HG03469 (cell line): ENCODE measurements at regions not wholly inside any gene's neighbourhood (a gene's known extent, or its start where the extent isn't known, plus 50 kb on each side); places are given as distances from the start of the nearest gene placed in this dataset.

ENCODE experiments used
- ATAC-seq: cut with Tn5 transposase; IDR thresholded peaks from one replicate; pipeline ENCODE4 v1.9.1; 2021; ENCODE audit warnings: mild to moderate bottlenecking, moderate library complexity, moderate number of reproducible peaks; ENCODE audit not compliant: unreplicated experiment

GRCh38 chr14:83993545-83993944, 1536.4 kb upstream of the FLRT2 start:
- ATAC-seq = no peak

GRCh38 chr14:83994020-83994419, 1535.9 kb upstream of the FLRT2 start:
- no peak for ATAC-seq

DNA sequence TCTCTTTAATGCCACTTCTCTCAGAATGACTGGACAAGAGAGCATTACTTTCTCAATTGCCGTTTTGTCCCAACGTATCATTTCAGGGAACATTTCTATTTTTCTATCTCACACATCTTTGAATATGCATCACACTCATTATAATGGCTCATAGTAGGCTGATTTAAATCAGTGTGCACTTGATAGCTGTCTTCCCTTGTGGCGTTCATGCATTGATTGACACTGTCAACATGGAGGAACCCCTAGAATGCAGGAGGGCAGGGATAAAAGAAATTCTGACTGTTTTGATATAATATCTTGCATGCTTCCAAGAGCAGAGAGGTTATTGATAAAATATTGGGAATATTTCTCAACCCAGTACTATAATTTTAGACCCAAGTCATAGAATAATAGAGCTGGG, 1528.9 kb upstream of the FLRT2 start:
- ATAC-seq = no peak

GRCh38 chr14:84003346-84003745, 1526.6 kb upstream of the FLRT2 start:
- ATAC-seq = no peak

DNA sequence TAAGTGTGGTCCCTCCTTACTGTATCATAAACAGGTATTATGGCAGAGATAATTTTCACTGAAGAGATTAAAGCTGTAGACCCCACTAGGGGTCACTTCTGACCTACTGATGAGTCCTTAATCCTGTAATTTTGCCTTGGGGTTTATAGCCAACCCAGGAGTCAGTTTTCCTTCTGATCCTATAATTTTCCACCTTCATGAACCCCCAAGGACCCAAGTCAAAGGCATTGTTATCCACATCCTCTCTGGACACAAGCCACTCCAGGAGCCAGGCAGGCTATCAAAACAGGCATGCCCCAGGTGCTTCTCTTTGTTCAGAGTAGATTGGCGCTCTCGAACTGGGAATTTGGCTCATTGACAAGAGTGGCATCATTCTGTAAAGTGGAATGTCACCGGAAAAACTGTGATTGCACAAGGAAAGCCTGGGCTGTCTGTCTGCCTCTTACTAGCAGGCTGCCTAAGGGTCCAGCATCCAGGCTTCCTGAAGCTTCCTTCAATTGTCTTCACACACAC, 1523.2 kb upstream of the FLRT2 start:
- no peak for ATAC-seq

DNA sequence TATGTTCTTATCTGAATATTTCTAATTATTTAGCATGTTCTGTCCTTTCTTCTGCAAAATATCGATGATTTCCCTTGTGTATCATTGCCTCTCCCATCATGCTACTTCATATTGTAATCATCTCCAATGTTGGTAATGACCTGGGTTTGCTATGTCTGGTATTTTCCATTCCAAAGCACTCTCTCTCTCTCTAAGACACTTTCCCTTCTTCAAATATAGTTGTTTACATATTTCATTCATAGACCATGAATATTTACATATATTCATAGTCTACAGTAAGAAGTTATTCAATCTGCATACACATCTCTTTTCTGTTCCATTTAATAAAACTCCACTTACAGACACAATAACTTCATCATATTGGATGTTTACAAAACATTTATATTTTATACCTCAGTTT, 1516.5 kb upstream of the FLRT2 start:
- no peak for ATAC-seq

GRCh38 chr14:84017495-84017894, 1512.4 kb upstream of the FLRT2 start:
- ATAC-seq = no peak

- ATAC-seq = no peak
Observed at GRCh38 chr14:84021433-84021832, 1508.5 kb upstream of the FLRT2 start.

DNA sequence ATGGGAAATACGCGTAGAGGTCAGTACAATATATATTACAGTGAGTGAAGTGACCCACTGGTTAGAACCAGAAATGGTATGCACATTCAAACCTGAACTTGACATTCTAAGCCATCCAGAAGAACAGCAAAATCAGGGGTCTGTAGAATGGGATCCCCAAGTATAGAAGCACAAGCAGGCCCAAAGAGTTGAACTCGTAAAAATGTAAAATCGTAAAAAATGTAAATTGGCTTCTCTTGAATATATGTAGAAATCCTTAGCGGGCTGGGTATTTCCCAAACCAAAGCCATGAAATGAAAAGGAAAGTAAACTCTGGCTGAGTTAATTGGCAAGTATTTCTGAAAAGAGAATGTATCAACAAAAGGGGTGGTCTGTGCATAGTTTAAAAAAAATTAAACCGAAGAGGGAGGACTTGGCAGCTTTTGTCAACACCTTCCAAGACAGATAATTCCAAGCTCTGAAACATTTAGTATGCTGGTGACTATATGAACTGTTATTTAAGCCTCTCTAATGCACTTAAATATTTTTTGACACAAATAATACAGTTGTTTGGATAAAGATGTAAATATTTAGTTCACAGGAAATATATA, 1505.6 kb upstream of the FLRT2 start:
- ATAC-seq = no peak

DNA sequence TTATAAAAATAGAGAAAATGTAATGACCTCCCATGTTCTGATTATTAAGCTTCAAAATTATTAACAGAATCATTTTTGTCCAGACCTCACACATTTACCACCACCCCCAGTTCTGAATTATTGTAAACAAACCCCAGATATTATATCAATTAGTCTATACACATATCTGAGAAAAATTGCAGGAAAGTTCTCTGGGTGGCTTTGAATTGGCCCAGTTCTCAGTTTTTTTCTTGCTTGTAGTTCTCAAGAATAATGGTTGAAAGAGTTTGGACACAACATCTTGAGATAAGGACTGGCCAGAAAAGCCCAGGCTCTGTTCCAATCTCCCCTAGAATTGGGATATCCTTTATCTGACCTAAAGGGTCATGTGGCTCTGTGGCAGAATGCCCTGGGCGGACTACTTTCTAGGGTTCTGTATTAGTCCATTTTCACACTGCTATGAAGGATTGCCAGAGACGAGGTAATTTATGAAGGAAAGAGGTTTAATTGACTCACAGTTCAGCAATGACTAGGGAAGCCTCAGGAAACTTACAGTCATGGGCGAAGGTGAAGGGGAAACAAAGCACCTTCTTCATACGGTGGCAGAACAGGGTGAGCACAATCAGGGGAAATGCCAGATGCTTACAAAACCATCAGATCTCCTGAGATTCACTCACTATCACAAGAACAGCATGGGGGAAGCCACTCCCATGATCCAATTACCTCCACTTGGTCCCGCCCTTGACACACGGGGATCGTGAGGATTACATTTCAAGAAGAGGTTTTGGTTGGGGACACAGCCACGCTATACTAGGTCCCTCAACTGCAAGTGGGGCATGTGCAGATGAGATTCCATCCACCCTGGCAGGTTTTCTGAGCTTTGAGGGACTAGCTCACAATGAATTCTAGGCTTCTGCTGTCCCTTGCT, 1504.6 kb upstream of the FLRT2 start:
- ATAC-seq = no peak

DNA sequence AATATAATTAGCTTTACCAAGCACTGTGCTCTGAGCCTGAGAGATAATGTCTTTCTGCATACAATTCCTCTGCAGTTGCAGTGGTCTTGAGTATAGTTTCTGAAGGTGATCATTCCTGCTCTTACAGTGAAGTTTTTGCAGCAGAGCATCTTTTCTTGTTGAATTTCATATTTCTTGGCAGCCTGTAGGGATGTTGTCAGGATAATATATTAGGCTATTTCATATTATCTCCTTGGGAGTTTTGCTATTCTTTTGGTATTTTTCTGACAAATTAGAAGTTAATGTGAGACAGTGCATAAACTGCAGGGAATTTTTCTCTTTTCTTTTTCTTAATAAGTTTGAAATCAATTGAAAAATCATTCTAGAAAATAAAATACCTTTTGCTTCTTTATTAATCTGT, 1502.6 kb upstream of the FLRT2 start:
- ATAC-seq = no peak

- no peak for ATAC-seq
Observed at GRCh38 chr14:84028080-84028604, 1501.8 kb upstream of the FLRT2 start.

- no peak for ATAC-seq
Observed at GRCh38 chr14:84029246-84029645, 1500.7 kb upstream of the FLRT2 start.

DNA sequence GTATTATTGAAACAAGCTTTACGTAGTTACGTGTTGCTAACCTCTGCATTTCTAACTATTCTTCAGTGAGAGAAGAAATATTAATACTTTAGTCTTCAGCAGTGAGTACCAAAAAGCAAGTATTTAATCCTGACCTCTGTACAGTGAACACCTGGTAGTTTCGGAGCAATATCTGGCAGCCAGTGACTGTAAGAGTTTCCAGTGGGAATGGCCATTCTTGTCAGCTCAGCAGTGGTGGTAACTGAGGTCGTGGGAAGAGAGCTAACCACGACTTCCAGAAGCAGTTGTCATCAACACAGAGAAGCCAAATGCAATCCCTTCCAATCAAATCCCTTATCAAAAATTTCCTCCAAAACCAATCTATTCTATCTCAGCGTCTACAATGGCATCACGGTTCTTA, 1500.2 kb upstream of the FLRT2 start:
- ATAC-seq = no peak

GRCh38 chr14:84036840-84037239, 1493.1 kb upstream of the FLRT2 start:
- no peak for ATAC-seq

DNA sequence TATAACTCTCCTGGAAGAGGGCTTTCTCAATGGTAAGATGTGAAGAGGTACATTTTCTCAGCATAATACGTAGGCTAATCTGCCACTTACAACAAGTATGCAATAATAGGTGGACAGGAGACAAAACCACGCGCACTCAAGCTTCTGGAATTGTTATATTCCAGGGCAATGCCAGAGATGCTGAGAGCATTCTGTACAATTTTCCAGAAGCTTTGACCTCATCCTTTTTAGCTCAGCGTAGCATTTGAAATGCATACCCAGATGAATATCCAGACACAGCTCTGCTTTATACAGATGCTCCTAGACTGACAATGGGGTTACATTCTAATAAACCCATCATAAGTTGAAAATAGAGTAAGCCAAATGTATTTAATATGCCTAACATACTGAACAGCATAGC, 1492.4 kb upstream of the FLRT2 start:
- ATAC-seq = no peak

DNA sequence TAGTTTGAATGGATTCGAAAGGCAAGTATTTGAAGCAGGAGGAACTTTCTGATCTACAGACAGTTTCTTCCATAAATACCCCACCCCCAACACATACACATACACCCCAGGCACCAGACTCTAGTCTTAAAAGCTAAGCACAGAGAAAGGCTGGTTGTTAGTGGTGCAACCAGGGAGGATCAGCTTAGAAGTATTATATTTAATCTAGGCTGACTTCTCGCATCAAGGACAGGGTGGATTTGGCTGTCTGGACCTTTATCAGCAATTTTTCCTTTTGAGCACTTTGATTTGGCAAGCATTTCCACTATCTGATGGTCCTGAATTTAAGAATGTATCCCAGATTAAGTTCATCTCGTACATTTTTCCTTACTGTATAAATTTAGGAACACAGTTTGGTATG, 1489.8 kb upstream of the FLRT2 start:
- no peak for ATAC-seq

DNA sequence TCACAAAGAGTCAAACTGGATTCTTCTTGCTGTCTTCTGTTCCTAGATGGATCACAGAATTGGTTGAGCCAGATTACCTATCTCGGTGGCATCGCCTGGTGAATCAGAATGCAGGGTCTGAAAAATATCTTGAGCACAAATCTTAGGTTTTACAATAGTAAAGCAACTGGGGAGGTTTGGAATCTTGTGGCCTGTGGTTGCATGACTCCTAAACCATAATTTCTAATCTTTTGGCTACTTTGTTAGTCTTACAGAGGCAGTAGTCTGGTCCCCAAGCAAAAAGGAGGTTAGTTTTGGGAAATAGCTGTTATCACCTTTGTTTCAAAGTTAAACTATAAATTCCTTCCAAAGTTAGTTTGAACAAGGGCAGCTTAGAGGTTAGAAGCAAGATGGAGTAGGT, 1488.5 kb upstream of the FLRT2 start:
- no peak for ATAC-seq

DNA sequence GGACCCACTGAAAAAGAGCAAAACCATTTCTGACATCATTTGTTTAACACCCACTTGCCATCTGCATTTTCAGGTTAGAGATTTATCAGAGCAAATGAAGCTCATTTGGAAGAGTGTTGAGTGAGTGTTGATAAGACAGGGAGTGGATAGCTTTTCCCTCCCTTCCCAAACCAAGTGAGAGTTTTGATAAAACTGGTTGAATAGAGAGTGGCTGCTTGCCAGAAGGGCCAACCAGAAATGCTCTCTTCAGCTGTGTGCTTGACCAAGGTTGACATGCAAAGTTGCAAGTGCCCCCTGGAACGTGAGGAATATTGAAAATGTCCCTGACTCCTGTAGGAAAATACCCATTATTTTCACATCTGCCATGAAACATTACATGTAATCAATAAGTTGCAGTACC, 1487.0 kb upstream of the FLRT2 start:
- no peak for ATAC-seq

GRCh38 chr14:84064316-84065125, 1465.4 kb upstream of the FLRT2 start:
- ATAC-seq = no peak

- no peak for ATAC-seq
Observed at GRCh38 chr14:84065811-84066210, 1464.1 kb upstream of the FLRT2 start.
